Colonic mucosa (tissue), 4 donors: ENCODE measurements at regions not wholly inside any gene's neighbourhood (a gene's known extent, or its start where the extent isn't known, plus 50 kb on each side); places are given as distances from the start of the nearest gene placed in this dataset.

ENCODE experiments used
- DNase-seq: peaks from one replicate; pipeline ENCODE4 v3.0.0-alpha.2; 2020
- H3K27ac ChIP-seq: fragments of 200-600 bp; one replicate; pipeline ENCODE4 v1.8.0; 2021
- H3K27me3 ChIP-seq: fragments of 200-600 bp; one replicate; pipeline ENCODE4 v1.8.0; 2021
- H3K36me3 ChIP-seq: fragments of 200-600 bp; one replicate; pipeline ENCODE4 v1.8.0; 2021
- H3K4me1 ChIP-seq: fragments of 200-600 bp; one replicate; pipeline ENCODE4 v1.8.0; 2021; ENCODE audit warnings: mild to moderate bottlenecking
- H3K4me3 ChIP-seq: fragments of 200-600 bp; one replicate; pipeline ENCODE4 v1.8.0; 2021
- H3K9ac ChIP-seq, 2 donors: one replicate each; pipeline ENCODE4 v1.7.0; 2013; ENCODE audit warnings: control low read depth in 2 of 2, low read depth in 2 of 2, low read length in 2 of 2
- H3K9me3 ChIP-seq: fragments of 200-600 bp; one replicate; pipeline ENCODE4 v1.8.0; 2021
- CTCF ChIP-seq: fragments of 200-600 bp; IDR thresholded peaks from one replicate; pipeline ENCODE4 v1.8.0; 2022; ENCODE audit warnings: antibody characterized with exemption, mild to moderate bottlenecking
- intact Hi-C: fragments of 100-400 bp; cut with DNase I; formaldehyde crosslinking; loops from one replicate; pipeline ENCODE4 v1.14.1; 2022
- donor health status: healthy.
- donor health status: DM: no; HTN: no; CAD: no.
- donor health status: DM: no; HTN: no; CAD: no.

DNA sequence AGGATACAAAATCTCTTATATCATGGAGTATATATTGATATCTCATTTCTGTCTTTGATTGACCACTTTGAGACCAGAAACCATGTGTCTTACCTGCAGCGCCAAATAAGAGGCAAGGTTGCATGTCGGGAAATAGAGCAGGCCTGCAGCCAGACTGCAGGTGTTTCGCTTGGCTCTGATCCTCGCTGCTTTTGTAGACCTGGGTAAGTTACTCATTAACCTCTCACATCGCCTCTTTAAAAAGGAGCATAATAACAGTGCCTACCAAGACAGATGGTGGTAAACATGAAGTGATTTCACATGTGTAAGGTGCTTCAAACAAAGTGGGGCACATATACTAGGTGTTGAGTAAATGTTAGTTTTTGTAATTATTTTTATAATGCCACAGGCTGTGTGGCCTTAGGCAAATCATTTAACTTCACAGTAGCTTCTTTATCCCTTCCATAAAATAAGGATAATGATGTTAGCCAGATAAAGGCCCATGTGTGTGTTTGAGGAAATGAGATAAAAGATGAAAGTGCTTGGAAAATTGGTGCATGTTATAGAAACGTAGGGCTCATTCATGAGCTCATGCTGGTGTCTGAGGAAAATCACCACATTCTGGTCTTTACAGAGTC lies 248.8 kb upstream of the MAP3K7 start:
- no peaks in the 10 kb centered on the region for H3K4me1 ChIP-seq
- TF ChIP-seq CTCF, result no peak
- no peaks in the 10 kb centered on the region for H3K36me3 ChIP-seq
- no peak overlapping the region for H3K9ac ChIP-seq
- DNase-seq, result peak; percentile 23
- no peaks in the 10 kb centered on the region for H3K27me3 ChIP-seq
- no peak overlapping the region for H3K27ac ChIP-seq
- no peaks in the 10 kb centered on the region for H3K9me3 ChIP-seq
- no peak overlapping the region for H3K4me3 ChIP-seq
- intact Hi-C loops, result no loop called here

GRCh38 chr6:90829311-90829710 lies 242.4 kb upstream of the MAP3K7 start:
- no peaks in the 10 kb centered on the region for H3K27me3 ChIP-seq
- no peaks in the 10 kb centered on the region for H3K36me3 ChIP-seq
- H3K9ac ChIP-seq, result no peak overlapping the region
- H3K27ac ChIP-seq, result no peak overlapping the region
- intact Hi-C loops, result no loop called here
- no peak for DNase-seq
- TF ChIP-seq CTCF, result no peak
- H3K4me1 ChIP-seq, result no peaks in the 10 kb centered on the region
- no peak overlapping the region for H3K4me3 ChIP-seq
- no peaks in the 10 kb centered on the region for H3K9me3 ChIP-seq

DNA sequence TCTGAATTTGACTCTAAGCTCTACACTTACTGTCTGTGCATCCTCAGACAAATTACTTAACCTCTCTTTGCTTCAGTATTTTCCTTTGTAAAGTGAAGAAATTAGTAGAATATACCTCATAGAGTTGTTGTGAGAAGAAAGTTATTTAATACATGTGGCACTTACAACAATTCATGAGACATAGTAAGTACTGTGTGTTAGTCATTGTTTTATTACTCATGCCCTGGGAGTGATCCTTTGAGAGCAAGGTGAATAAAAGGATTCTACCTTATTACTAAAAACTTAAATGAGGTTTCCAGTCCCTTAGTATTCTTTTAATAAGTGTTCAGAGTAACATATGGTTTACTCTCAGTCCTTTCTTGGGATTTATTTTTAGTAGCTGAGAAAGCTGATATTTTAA lies 233.6 kb upstream of the MAP3K7 start:
- H3K9me3 ChIP-seq, result no peaks in the 10 kb centered on the region
- no peak for DNase-seq
- no peaks in the 10 kb centered on the region for H3K4me1 ChIP-seq
- H3K27ac ChIP-seq, result no peak overlapping the region
- intact Hi-C loops, result no loop called here
- no peaks in the 10 kb centered on the region for H3K27me3 ChIP-seq
- H3K9ac ChIP-seq, result no peak overlapping the region
- no peak overlapping the region for H3K4me3 ChIP-seq
- TF ChIP-seq CTCF, result no peak
- no peaks in the 10 kb centered on the region for H3K36me3 ChIP-seq

DNA sequence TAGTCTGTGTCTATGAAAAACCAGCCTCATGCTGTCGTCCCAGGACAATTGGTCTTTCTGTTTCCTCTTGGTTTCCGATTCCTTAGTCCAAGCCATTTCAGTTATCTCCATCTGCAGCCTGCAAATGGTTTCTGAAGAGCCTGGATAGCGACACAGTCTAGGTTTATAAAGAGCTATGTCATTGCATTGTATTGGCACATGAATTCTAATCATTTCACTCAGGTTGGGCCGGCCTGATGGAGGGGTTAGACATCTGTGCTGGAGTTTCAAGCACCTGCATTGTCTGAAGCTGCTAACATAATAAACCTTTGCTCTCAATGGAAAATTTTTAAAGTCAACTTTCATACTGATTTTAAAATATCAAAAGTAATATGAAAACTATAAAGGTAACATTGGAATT lies 232.6 kb upstream of the MAP3K7 start:
- Histone ChIP-seq H3K4me1 (no peaks in the 10 kb centered on the region), H3K27ac (no peak overlapping the region), H3K9me3 (no peaks in the 10 kb centered on the region), H3K9ac (no peak overlapping the region), H3K4me3 (no peak overlapping the region), H3K27me3 (no peaks in the 10 kb centered on the region), H3K36me3 (no peaks in the 10 kb centered on the region)
- intact Hi-C loops, result no loop called here
- no peak for TF ChIP-seq CTCF
- DNase-seq, result no peak

GRCh38 chr6:90818163-90818562 lies 231.3 kb upstream of the MAP3K7 start:
- Histone ChIP-seq H3K36me3 (no peaks in the 10 kb centered on the region), H3K4me1 (no peaks in the 10 kb centered on the region), H3K27me3 (no peaks in the 10 kb centered on the region), H3K9me3 (no peaks in the 10 kb centered on the region), H3K27ac (no peak overlapping the region), H3K9ac (no peak overlapping the region), H3K4me3 (no peak overlapping the region)
- intact Hi-C loops, result no loop called here
- no peak for TF ChIP-seq CTCF
- DNase-seq, result no peak

DNA sequence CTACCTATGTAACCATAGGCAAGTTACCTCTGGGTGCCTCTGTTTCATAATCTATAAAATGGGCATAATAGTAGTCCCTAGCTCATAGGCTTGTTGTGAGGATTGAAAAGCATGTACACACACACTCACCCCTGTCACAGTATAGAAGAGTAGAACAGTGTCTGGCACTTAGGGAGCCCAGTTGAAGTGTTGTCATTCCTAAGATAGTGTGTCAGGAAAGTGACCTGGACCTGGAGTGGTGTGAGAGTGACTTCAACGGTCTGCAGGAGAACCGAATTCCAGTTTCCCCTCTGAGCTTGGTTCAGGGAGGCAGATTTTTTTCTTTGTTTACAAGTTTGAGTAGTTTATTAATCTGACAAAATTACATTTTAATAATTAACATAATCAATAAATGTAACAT lies 229.9 kb upstream of the MAP3K7 start:
- Histone ChIP-seq H3K36me3 (no peaks in the 10 kb centered on the region), H3K4me3 (no peak overlapping the region), H3K27ac (no peak overlapping the region), H3K9ac (no peak overlapping the region), H3K27me3 (no peaks in the 10 kb centered on the region), H3K4me1 (no peaks in the 10 kb centered on the region), H3K9me3 (no peaks in the 10 kb centered on the region)
- TF ChIP-seq CTCF, result no peak
- intact Hi-C loops, result no loop called here
- no peak for DNase-seq
